Fibroblast of gingiva (primary cell): ENCODE measurements at regions not wholly inside any gene's neighbourhood (a gene's known extent, or its start where the extent isn't known, plus 50 kb on each side); places are given as distances from the start of the nearest gene placed in this dataset.
"Not testable (repeated sequence)": the region's sequence is repeated elsewhere in the genome, so short reads cannot be mapped to it uniquely, and the experiment has no call there.

Source experiments
- DNase-seq: peaks from one replicate; pipeline ENCODE4 v3.0.0-alpha.2; 2011; ENCODE audit warnings: low read depth

DNA sequence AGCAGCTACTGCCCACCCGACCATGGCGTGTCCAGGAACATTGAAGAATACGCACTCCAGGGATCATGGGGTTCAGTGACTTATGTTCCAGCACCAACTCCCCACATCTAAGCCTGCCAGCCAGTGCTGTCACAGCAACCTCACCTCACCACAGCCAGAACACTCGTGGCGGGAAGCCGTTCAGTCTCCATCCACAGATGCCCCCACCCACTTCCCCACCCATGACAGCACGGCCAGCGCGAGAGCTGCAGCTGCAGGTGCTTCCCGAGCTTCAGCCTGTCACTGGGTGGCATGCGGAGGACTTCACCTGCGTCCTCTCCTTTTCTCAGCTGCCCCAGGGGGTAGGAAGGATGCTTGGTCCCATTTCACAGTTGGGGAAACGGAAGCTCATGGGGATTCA lies 50.3 kb downstream of the RBFOX3 start:
- no peak for DNase-seq

DNA sequence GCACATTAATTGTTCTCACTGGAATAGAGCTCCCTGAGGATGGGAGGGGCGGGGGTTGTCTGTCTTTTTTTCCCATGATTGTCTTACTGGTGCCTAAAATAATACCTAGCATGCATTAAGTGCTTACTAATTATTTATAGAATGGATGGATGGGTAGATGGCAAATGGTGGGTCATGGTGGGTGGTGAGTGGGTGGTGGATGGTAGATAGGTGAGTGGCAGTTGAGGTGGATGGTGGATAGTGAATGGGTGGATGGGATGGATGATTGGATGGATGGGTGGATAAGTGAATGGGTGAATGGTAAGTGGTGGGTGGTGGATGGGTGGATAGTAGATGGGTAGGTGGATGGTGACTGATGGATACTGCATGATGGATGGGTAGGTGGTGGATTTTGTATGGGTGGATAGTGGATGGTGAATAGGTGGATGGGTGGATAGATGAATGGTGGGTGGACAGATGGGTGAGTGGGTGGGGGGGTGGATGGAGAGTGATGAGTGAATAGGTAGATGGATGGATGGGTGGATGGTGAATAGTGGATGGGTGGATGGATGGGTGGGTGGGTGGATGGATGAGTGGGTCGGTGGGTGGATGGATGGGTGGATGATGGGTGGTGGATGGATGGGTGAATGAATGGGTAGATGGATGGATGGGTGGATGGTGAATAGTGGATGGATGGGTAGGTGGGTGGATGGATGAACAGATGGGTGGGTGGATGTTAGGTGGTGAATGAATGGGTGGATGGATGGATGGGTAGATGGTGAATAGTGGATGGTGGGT lies 51.6 kb downstream of the RBFOX3 start:
- no peak for DNase-seq

DNA sequence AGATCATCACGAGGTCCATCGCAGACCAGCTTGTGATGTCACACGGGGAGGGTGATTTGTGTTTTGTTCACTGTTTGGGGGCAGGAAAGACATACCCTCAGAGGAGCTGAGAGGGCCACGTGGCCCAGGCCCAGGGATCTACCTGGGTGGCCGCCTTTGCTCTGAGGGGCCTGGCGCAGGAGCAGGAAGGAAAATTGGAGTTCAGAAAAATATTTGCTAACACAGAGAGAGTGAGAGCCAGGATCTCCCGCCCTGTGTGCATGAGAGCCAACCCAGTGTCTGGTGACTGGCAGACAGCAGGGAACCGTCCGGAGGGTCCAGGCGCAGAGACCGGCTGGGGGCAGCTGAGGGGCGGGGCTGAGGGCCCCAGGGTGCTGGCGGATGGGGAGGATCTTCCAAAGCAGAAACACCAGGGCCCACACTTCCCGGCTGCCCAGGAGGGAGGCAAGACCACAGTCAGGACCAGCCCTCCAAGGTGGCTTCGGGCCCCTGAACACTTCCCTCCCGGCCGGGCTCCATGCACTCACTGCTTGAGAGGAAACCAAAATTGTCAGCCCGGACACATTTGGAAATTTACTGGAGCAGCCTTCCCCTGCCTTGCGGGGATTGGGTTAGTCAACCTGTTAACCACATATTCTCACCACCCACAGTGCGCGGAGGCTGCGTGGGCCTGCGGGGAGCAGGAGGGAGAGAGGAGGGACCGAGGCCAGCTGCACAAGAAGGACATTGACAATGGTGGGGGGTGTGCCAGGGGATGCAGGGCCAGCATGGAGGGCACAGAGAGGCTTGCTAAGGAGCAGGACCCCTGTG lies 52.6 kb downstream of the RBFOX3 start:
- DNase-seq, result no peak

DNA sequence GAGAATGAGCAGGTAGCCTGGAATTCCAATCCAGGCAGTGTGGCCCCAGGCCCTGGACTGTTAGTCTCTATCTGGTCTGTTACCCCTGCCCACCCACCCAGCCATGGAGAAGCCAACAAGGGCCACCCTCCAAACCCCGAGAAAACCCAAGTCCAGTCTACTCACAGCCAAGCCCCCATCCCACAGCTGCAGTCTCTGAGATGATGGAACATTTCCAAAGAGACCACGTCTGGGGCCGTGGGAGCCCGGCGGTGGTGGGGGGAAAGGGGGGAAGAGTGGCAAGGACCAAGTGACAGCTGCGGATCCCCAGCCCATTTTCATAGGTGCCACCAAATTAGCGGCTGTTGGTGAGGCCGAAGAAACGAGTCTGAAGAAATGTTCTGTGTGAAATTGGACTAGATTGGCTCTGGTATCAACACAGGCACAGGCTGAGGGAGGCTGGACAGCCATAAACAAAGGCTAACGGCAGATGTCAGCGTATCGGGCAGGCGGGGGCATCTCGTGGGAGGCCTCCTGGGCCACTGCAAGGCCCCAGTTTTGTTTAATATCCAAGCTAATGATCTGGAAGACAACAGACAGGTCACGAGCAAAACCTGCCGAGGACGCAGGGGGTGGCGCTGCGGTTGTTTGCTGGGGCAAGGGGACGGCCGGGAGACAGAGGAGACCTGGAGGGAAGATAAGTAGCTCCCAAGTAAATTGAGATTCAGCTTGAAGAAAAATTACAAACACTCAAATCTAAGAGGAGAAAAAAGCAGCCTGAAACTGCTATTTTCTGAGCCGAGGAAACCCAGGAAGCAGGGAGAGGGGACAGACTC lies 53.4 kb downstream of the RBFOX3 start:
- no peak for DNase-seq

DNA sequence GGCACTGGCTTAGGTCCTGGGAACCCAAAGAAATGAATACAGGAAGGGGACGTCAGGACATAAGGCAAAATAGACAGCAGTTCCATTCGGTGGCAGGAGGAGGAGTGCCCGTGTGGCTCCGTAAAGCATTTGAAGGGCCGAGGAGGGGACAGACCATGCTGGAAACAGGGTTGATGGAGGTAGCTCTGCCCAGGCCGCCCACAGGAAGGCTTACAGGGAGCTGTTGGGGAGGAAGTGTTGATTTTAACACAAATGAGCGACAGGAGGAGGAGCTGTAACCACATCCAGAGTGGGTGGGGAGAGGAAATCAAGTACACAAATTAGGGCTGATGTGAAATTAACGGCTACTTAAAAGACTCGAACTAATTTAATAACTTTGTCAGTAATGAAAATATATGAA lies 54.6 kb downstream of the RBFOX3 start:
- DNase-seq, result no peak

DNA sequence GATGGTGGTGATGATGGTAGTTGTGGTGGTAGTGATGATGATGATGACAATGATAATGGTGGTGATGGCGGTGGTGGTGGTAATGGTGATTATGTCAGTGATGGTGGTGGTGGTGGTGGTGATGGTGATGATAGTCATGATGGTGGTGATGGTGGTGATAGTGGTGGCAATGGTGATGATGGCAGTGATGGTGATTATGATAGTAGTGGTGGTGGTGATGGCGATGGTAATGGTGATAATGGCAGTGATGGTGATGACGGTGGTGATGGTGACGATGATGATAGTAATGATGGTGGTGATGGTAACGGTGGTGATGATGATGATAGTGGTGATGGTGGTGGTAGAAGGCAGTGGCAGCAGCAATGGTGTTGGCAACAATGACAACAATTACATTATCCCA lies 55.3 kb downstream of the RBFOX3 start:
- DNase-seq, result no peak

DNA sequence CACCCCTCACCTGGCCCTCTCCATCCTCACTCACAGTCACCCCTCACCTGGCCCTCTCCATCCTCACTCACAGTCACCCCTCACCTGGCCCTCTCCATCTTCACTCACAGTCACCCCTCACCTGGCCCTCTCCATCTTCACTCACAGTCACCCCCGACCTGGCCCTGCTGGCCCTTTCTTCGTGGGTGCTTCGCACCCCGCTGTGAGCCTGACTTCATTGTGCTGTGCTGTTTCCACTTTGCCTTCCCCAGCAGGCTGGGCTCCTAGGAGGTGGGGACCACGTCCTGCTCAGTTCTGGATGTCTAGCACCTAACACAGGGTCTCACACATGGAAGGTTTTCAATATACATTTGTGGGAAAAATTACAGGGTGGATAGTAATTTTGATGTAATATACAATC lies 56.5 kb downstream of the RBFOX3 start:
- not testable (repeated sequence) for DNase-seq

DNA sequence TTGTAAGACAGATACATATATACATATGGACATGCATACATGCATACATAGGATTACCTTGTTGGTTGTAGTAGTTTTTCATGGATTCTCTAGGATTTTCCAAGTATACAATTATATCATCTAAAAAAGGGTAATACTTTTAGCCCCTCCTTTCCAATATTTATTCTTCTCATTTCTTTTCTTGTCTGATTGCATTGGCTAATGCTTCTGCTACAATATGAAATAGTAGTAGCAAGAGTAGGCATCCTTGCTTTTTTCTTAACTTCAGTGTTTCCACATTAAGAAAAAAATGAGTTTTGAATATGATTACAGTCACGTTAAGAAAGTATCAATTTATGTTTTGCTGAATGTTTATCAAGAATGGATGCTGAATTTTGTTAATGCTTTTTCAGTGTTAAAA lies 58.0 kb downstream of the RBFOX3 start:
- no peak for DNase-seq

DNA sequence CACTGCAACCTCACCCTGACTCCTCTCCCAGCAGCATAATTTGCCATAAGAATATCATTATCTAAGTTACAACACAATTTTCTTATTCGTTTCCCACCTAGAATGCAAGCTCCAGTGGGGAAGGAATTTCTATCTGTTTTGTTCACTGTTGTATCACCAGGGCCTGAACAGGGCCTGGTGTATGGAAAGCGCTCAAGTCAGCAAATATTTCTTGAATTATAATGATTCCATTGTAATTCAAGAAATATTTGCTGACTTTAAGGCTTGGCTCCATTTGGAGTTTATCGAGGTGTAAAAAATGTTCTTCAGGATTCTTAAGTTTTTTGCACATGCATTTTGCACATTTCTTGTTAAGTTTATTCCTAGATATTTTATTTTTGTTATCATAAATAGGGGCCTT lies 58.4 kb downstream of the RBFOX3 start:
- no peak for DNase-seq

DNA sequence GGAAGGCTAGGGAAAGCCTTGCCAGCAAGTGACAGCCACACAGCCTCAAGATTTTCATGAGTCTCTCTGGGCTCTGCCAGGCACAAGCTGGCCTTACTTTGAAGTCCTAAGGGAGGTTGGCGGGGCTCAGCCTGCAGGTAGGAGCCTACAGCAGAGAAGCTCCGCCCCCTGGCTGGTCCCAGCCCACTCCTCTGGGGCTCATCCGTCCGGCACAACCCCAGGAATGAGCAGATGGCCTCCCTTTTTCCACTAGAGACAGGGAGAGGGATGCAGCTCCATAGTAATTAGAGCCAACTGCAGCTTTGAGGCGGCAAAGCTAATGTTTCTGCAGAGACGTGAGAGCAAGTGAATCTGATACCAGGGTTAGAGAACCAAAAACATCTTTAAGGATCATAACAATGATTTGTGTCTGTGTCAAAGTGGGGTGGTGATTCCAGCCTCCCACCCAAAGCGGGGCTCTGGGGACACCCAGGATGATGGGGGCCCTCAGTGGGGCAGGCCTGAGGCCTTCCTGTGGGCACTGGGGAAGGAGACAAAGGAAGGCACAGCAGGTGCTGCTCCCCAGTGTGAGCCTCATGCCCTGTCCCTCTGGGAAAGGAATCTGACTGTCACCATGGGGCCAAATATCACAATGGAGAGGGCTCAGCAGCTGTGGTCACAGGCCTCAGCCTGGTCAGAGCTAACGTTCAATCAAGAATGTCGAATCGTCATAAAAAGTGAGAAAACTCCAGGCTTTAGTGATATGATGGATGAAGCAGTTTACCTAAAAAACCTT lies 61.5 kb downstream of the RBFOX3 start:
- no peak for DNase-seq

DNA sequence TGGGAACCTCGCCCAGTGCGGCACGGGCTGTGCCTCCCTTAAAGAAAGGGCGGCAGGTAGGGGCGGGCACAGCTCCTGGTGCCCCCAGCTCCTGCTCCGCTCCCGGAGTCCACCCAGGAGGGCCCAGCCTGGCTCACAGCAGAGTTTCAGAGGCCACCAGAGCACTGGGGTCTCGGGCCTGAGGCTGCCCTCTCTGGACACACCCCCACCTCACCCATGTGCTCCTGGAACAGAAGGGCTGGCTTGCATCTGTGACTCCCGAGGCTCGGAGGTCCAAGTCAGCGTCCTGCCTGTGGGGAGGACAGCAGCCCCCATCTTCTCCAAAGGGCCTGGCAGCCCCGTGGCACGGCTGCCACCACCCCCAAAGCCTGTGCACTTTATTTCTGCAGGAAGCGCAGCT lies 62.7 kb downstream of the RBFOX3 start:
- DNase-seq, result no peak

DNA sequence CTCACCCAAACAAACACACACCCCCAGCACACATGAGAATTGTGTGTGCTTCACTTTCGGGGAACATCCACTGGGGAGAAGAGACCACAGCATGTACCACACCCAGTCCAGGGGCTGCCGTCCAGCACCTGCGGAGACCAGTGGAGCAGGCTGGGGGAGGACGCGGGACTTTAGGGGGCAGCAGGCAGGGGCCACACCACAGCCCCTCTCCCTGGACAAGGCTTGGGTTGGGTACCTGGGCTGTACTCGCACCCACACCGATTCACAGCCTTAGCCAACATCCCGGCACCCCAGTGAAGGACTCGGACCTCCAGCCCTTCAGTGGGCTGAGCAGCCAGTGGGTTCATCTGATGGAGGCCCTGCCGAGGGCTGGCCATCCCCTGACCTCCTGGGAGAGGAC lies 63.3 kb downstream of the RBFOX3 start:
- DNase-seq, result no peak

DNA sequence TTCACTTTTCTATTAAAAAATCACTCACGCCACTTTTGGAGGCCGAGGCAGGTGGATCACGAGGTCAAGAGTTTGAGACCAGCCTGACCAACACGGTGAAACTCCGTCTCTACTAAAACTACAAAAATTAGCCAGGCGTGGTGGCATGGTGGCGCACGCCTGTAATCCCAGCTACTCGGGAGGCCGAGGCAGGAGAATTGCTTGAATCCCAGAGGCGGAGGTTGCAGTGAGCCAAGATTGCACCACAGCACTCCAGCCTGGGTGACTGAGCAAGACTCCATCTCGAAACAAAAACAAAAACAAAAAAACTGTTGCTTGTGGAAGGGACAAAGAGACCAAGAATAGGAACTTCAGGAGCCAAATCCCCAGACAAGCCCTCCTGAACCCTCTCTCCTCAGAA lies 63.7 kb downstream of the RBFOX3 start:
- not testable (repeated sequence) for DNase-seq

DNA sequence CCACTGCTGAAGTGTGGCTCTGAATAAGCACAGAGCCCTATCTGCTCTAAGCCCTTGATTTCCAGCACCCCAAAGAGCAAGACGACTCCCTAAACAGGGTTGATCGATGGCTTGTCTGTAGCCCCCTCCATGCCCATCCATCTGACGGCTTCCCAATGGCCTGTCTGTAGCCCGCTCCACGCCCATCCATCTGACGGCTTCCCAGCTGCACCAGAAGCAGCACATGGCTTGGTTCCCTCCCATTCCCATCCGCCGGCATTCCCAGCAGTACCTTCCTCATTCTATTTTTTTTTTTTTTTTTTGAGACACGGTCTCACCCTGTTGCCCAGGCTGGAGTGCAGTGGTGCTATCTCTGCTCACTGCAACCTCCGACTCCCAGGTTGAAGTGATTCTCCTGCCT lies 64.5 kb downstream of the RBFOX3 start:
- no peak for DNase-seq

DNA sequence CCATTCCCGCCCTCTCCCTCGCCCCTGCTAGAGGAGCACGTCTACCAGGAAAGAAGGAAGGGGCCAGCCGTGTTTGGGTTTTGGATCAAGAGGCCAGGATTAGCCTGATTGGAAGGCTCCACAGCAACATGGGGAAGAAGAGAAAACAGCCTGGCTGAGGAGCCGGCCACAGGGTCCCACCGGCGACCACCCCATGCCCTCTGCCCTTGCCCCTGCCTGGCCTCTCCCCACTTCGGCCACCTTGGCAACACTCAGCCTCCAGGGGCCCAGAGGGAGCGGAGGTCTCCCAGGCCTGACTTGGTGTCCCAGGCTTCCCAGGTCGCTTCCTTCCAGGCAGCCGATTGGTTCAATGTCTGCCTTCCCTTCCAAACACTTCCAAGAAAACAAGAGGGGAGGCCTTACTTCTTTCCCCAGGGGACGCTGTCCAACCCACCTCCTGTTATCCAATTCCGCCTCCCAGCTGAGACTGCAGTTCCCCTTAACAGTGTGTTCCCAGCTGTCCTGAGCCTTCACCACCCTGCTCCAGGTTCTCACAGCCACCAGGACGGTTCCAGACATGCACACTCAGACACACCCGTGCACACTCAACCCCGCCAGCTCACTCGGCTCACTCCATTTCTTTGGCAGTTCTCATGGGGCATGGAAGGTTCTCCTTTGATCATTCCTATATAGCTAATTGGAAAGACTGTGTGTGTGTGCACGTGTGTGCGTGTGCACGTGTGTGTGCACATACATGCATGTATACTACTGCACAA lies 65.4 kb downstream of the RBFOX3 start:
- DNase-seq, result no peak

DNA sequence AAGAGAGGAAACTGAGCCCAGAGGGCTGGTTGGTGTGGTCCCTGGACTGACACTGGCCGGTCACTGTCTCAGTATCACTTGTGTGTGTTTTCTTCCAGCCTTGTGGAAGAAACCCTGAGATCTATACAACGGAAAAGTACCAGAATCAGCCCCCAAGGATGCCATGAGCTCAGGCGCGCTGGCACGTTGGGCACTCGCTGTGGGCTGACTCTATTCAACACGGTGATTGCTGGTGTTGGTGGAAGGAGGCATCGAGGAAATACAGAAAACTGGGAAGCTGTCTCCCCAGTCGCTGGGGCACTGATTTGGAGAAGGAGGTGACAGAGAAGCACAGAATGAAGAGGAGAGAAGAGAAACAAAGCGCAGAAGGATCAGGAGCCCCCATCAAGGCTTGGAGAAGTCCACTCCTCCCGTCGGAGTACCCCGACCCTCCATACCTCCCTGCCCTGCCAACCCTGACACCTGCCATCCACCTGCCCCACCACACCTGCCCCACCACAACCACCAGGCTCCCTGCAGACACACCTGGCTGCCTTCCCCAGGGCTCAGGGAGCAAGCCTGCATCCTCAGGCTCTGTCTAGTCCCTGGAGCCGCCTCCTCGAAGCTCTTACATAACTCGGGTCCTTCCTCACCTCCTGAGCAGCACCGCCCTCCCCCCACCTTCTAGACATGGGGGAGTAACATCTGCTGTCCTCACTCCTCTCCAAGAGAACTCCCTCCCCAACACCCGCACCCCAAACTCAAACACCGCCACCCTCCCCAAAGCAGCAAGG lies 66.5 kb downstream of the RBFOX3 start:
- no peak for DNase-seq

DNA sequence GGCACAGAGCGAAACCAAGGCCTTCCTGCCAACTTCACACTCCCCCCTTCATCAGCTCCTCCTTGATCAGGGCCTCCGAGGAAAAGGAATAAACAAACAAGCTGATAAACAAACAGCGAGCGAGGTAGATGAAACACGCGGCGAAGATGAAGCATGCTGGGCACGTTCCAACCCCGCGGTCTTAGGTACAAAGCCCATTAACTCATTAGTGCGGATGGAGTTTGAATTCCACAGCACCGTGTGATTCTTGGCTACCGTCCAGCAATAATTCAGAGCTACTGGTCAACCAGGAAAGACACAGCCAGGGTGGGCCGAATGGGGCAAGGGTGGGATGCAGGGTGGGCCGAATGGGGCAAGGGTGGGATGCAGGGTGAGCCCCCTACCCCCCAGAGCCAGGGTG lies 67.3 kb downstream of the RBFOX3 start:
- DNase-seq, result no peak

DNA sequence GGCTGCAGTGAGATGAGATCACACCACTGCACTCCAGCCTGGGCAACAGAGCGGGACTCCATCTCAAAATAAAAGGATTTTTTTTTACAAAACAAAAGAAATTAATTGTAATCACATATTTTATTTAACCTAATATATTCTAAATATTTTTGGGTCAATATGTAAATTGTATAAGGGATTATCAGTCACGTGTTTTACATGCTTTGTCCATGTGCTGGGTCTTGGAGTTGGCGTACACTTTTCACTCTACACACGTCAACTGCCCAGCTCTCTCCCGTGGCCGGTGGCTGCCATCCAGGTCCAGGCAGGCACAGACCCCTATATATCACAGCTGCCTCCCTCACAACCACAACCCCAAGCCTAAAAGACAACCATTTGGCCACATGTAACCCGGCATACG lies 68.1 kb downstream of the RBFOX3 start:
- DNase-seq, result no peak

DNA sequence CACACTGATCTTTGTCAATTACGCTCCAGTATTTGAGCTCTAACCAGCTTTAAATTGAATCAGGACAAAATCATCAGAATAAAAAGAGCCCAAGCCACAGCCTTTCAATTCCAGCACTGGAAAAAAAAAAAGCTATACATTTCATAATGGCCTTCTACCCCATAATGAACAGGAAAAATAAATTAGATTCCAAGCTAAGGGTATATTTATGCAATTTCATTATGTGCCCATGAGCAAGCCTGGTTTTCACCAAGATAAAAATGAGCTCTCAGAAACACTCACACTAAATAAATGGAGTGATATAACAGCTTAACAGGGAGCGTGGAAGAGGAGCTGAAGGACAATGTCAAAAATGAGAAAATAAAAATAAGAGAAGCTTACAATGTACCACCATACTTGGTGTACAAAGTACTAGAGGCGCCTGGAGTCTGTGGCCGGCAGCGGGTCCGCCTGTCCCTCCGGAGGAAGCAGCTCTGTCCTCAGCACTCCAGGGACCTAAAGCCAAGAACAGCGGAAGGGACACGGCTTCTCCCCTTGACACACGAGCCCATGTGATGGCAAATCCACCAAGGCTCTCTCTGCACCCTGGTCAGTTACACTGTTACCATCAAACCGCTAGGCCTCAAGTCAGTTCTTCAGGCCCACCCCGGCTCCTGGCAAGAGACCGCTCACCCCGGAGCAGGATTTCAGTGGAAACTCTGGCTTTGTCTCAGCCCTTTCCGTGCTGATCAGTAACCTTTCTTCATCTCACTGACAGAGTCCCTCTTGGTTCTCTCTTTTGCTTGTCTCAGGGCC lies 69.6 kb downstream of the RBFOX3 start:
- no peak for DNase-seq
